Stomach (tissue), 4 donors: ENCODE measurements at regions not wholly inside any gene's neighbourhood (a gene's known extent, or its start where the extent isn't known, plus 50 kb on each side); places are given as distances from the start of the nearest gene placed in this dataset.

Source experiments
- CTCF ChIP-seq, 7 experiments: fragments of 450-650 bp in 4 of 7; fragments of 200-600 bp in 3 of 7; sonication (generic) in 3 of 7; IDR thresholded peaks; one replicate each; pipeline ENCODE4 v1.5.1; 2016 to 2019; ENCODE audit warnings: antibody characterized with exemption in 7 of 7, control low read depth in 2 of 7, mild to moderate bottlenecking in 1 of 7
- EP300 ChIP-seq: sonication (generic); formaldehyde crosslinking; IDR thresholded peaks from one replicate; pipeline ENCODE4 v1.6.1; 2017; ENCODE audit warnings: antibody characterized with exemption
- POLR2A ChIP-seq, 4 donors: fragments of 450-650 bp; IDR thresholded peaks; one replicate each; pipeline ENCODE4 v1.6.1; 2016; ENCODE audit warnings: antibody characterized with exemption in 4 of 4, control low read depth in 2 of 4, mild to moderate bottlenecking in 1 of 4, moderate library complexity in 1 of 4
- POLR2AphosphoS5 ChIP-seq, 3 donors: sonication (generic); formaldehyde crosslinking; IDR thresholded peaks; one replicate each; pipeline ENCODE4 v1.6.1; 2016; ENCODE audit warnings: antibody characterized with exemption in 3 of 3

GRCh38 chr12:131353376-131353775, 357.5 kb upstream of the SFSWAP start:
- TF ChIP-seq CTCF (IDR thresholded peaks at IDR 0.05) (no peak), POLR2AphosphoS5 (IDR thresholded peaks at IDR 0.05) (no peak), EP300 (no peak), POLR2A (IDR thresholded peaks at IDR 0.05) (no peak)
